Osteoblast (primary cell): ENCODE measurements at regions not wholly inside any gene's neighbourhood (a gene's known extent, or its start where the extent isn't known, plus 50 kb on each side); places are given as distances from the start of the nearest gene placed in this dataset.

Experiments used
- DNase-seq: peaks from one replicate; pipeline ENCODE4 v3.0.0; 2011; ENCODE audit warnings: low spot score, mixed read lengths; ENCODE audit not compliant: insufficient read length; ENCODE audit errors: missing footprints
- H2AFZ ChIP-seq: 2 replicates; pipeline ENCODE4 v1.6.0; 2011; ENCODE audit warnings: mild to moderate bottlenecking, low read length
- H3K27ac ChIP-seq: 2 replicates; pipeline ENCODE4 v1.5.1; 2011; ENCODE audit warnings: mild to moderate bottlenecking, low read depth, low read length, moderate library complexity
- H3K27me3 ChIP-seq: 2 replicates; pipeline ENCODE4 v1.6.0; 2012; ENCODE audit warnings: mild to moderate bottlenecking, control low read depth, inconsistent platforms, low read length, moderate library complexity; ENCODE audit not compliant: insufficient read depth
- H3K36me3 ChIP-seq: 2 replicates; pipeline ENCODE4 v1.5.1; 2011; ENCODE audit warnings: mild to moderate bottlenecking, low read length, control low read depth, moderate library complexity; ENCODE audit not compliant: insufficient read depth
- H3K4me1 ChIP-seq: 2 replicates; pipeline ENCODE4 v1.5.1; 2011; ENCODE audit warnings: mild to moderate bottlenecking, low read length, control low read depth, moderate library complexity; ENCODE audit not compliant: insufficient read depth
- H3K4me2 ChIP-seq: 2 replicates; pipeline ENCODE4 v1.6.0; 2011; ENCODE audit warnings: mild to moderate bottlenecking, low read length; ENCODE audit not compliant: insufficient read depth
- H3K4me3 ChIP-seq: fragments of 200-600 bp; sonication (generic); 3 replicates; pipeline ENCODE4 v1.5.1; 2012; ENCODE audit warnings: mild to moderate bottlenecking, low read length, inconsistent platforms; ENCODE audit not compliant: insufficient read depth
- H3K79me2 ChIP-seq: 2 replicates; pipeline ENCODE4 v1.6.0; 2012; ENCODE audit warnings: mild to moderate bottlenecking, low read length, control low read depth, inconsistent platforms; ENCODE audit not compliant: insufficient read depth
- H3K9me3 ChIP-seq: 2 replicates; pipeline ENCODE4 v1.5.1; 2011; ENCODE audit warnings: low read depth, low read length, control low read depth
- H4K20me1 ChIP-seq: 2 replicates; pipeline ENCODE4 v1.6.0; 2012; ENCODE audit warnings: mild to moderate bottlenecking, low read length, control low read depth; ENCODE audit not compliant: insufficient read depth
- TF ChIP-seq, protein P1 (sequence below): IDR thresholded peaks from 2 replicates; pipeline ENCODE4 v1.5.1; 2011; ENCODE audit warnings: mild to moderate bottlenecking, low read depth, low read length, moderate library complexity; ENCODE audit errors: extremely low read depth

GRCh38 chr16:77117707-77118106 is 73.3 kb upstream of the MON1B start:
- no peak for DNase-seq
- Histone ChIP-seq H3K4me1 (no peaks in the 10 kb centered on the region), H3K27ac (no peak overlapping the region), H3K36me3 (no peaks in the 10 kb centered on the region), H3K4me3 (no peak overlapping the region), H4K20me1 (no peaks in the 10 kb centered on the region), H3K9me3 (no peaks in the 10 kb centered on the region), H3K27me3 (no peaks in the 10 kb centered on the region), H2AFZ (no peak overlapping the region), H3K79me2 (no peaks in the 10 kb centered on the region), H3K4me2 (no peak overlapping the region)
- TF ChIP-seq, protein P1, sequence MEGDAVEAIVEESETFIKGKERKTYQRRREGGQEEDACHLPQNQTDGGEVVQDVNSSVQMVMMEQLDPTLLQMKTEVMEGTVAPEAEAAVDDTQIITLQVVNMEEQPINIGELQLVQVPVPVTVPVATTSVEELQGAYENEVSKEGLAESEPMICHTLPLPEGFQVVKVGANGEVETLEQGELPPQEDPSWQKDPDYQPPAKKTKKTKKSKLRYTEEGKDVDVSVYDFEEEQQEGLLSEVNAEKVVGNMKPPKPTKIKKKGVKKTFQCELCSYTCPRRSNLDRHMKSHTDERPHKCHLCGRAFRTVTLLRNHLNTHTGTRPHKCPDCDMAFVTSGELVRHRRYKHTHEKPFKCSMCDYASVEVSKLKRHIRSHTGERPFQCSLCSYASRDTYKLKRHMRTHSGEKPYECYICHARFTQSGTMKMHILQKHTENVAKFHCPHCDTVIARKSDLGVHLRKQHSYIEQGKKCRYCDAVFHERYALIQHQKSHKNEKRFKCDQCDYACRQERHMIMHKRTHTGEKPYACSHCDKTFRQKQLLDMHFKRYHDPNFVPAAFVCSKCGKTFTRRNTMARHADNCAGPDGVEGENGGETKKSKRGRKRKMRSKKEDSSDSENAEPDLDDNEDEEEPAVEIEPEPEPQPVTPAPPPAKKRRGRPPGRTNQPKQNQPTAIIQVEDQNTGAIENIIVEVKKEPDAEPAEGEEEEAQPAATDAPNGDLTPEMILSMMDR: no peak

GRCh38 chr16:77131398-77131797 is 59.6 kb upstream of the MON1B start:
- Histone ChIP-seq H2AFZ (no peak overlapping the region), H4K20me1 (no peaks in the 10 kb centered on the region), H3K36me3 (no peaks in the 10 kb centered on the region), H3K27ac (no peak overlapping the region), H3K27me3 (no peaks in the 10 kb centered on the region), H3K9me3 (no peaks in the 10 kb centered on the region), H3K4me3 (no peak overlapping the region), H3K4me1 (no peaks in the 10 kb centered on the region), H3K79me2 (no peaks in the 10 kb centered on the region), H3K4me2 (no peak overlapping the region)
- DNase-seq: no peak
- TF ChIP-seq, protein P1: no peak

GRCh38 chr16:77132051-77132618 is 58.9 kb upstream of the MON1B start:
- no peak overlapping the region for H3K27ac ChIP-seq
- no peaks in the 10 kb centered on the region for H3K4me1 ChIP-seq
- H4K20me1 ChIP-seq: no peaks in the 10 kb centered on the region
- no peak overlapping the region for H2AFZ ChIP-seq
- H3K4me2 ChIP-seq: no peak overlapping the region
- no peaks in the 10 kb centered on the region for H3K27me3 ChIP-seq
- no peaks in the 10 kb centered on the region for H3K79me2 ChIP-seq
- no peaks in the 10 kb centered on the region for H3K9me3 ChIP-seq
- no peak overlapping the region for H3K4me3 ChIP-seq
- DNase-seq: no peak
- TF ChIP-seq, protein P1: no peak
- H3K36me3 ChIP-seq: no peaks in the 10 kb centered on the region

GRCh38 chr16:77133706-77134105 is 57.3 kb upstream of the MON1B start:
- TF ChIP-seq, protein P1: no peak
- H4K20me1 ChIP-seq: no peaks in the 10 kb centered on the region
- no peak overlapping the region for H3K4me2 ChIP-seq
- H3K79me2 ChIP-seq: no peaks in the 10 kb centered on the region
- no peaks in the 10 kb centered on the region for H3K4me1 ChIP-seq
- H3K27ac ChIP-seq: no peak overlapping the region
- DNase-seq: no peak
- no peaks in the 10 kb centered on the region for H3K36me3 ChIP-seq
- no peaks in the 10 kb centered on the region for H3K9me3 ChIP-seq
- no peaks in the 10 kb centered on the region for H3K27me3 ChIP-seq
- no peak overlapping the region for H3K4me3 ChIP-seq
- H2AFZ ChIP-seq: no peak overlapping the region
